Activated CD4-positive, alpha-beta T cell treated with anti-CD3 and anti-CD28 coated beads, Interleukin-10, Interleukin-2, amounts not matched to agents 100 ng/mL and 50 ng/mL, durations not matched to agents 16 hours and 8 hours (primary cell): ENCODE measurements at regions not wholly inside any gene's neighbourhood (a gene's known extent, or its start where the extent isn't known, plus 50 kb on each side); places are given as distances from the start of the nearest gene placed in this dataset.

Experiments
- DNase-seq: peaks from one replicate; pipeline ENCODE4 v3.0.0-alpha.2; 2020

GRCh38 chr10:111953949-111954348 lies 229.6 kb downstream of the GPAM start:
- DNase-seq: no peak

GRCh38 chr10:111954386-111954785 lies 229.2 kb downstream of the GPAM start:
- no peak for DNase-seq

- no peak for DNase-seq
These were observed 226.7 kb downstream of the GPAM start for GRCh38 chr10:111956841-111957240.

- no peak for DNase-seq
These were observed 220.6 kb downstream of the GPAM start for GRCh38 chr10:111962951-111963350.

- no peak for DNase-seq
These were observed 216.4 kb downstream of the GPAM start for GRCh38 chr10:111967116-111967515.

- no peak for DNase-seq
These were observed 216.0 kb downstream of the GPAM start for GRCh38 chr10:111967547-111967946.

- DNase-seq: no peak
These were observed 214.9 kb downstream of the GPAM start for GRCh38 chr10:111968647-111969046.

GRCh38 chr10:111970111-111970510 lies 213.5 kb downstream of the GPAM start:
- no peak for DNase-seq

GRCh38 chr10:111972109-111972508 lies 211.5 kb downstream of the GPAM start:
- DNase-seq: no peak

- no peak for DNase-seq
These were observed 210.3 kb downstream of the GPAM start for GRCh38 chr10:111973306-111973705.

GRCh38 chr10:111973826-111974225 lies 209.7 kb downstream of the GPAM start:
- no peak for DNase-seq

- DNase-seq: no peak
These were observed 209.2 kb downstream of the GPAM start for GRCh38 chr10:111974325-111974724.

GRCh38 chr10:111976557-111976956 lies 207.0 kb downstream of the GPAM start:
- DNase-seq: no peak

- no peak for DNase-seq
These were observed 199.5 kb downstream of the GPAM start for GRCh38 chr10:111984057-111984456.

GRCh38 chr10:111986079-111986478 lies 197.5 kb downstream of the GPAM start:
- no peak for DNase-seq

- DNase-seq: no peak
These were observed 194.9 kb downstream of the GPAM start for GRCh38 chr10:111988646-111989045.

GRCh38 chr10:111989136-111989911 lies 194.2 kb downstream of the GPAM start:
- no peak for DNase-seq

- DNase-seq: no peak
These were observed 192.8 kb downstream of the GPAM start for GRCh38 chr10:111990734-111991133.

GRCh38 chr10:111993321-111993720 lies 190.2 kb downstream of the GPAM start:
- no peak for DNase-seq

GRCh38 chr10:111993872-111994426 lies 189.6 kb downstream of the GPAM start:
- no peak for DNase-seq

GRCh38 chr10:111996103-111996502 lies 187.5 kb downstream of the GPAM start:
- DNase-seq: no peak

- no peak for DNase-seq
These were observed 184.8 kb downstream of the GPAM start for GRCh38 chr10:111998728-111999127.

- no peak for DNase-seq
These were observed 184.2 kb downstream of the GPAM start for GRCh38 chr10:111999205-111999914.

GRCh38 chr10:111999915-112000302 lies 183.7 kb downstream of the GPAM start:
- no peak for DNase-seq
